Activated CD4-positive, alpha-beta T cell treated with anti-CD3 and anti-CD28 coated beads, Interleukin-2, amount 10 ng/mL, durations not matched to agents 7 days and 5 days (primary cell): ENCODE measurements at regions not wholly inside any gene's neighbourhood (a gene's known extent, or its start where the extent isn't known, plus 50 kb on each side); places are given as distances from the start of the nearest gene placed in this dataset.

Experiments used
- CTCF ChIA-PET: fragments of 350-600 bp; sonication (Branson Sonifier 250); formaldehyde crosslinking; loops from one replicate; lab custom pipeline; 2021; ENCODE audit warnings: antibody characterized with exemption; lab: Charles Lee
- POLR2A ChIA-PET: fragments of 350-600 bp; sonication (Branson Sonifier 250); formaldehyde crosslinking; loops from one replicate; lab custom pipeline; 2021; ENCODE audit warnings: antibody characterized with exemption; lab: Charles Lee
- DNase-seq: peaks from one replicate; pipeline ENCODE4 v3.0.0-alpha.2; 2020
- H3K27ac Mint-ChIP-seq: one replicate; pipeline ENCODE4 v1.8.0; 2021; ENCODE audit warnings: mild to moderate bottlenecking, moderate library complexity, mixed read lengths
- H3K27me3 Mint-ChIP-seq: one replicate; pipeline ENCODE4 v1.8.0; 2021; ENCODE audit warnings: mixed read lengths
- H3K36me3 Mint-ChIP-seq: one replicate; pipeline ENCODE4 v1.8.0; 2021; ENCODE audit warnings: low read depth, mixed read lengths
- H3K4me1 Mint-ChIP-seq: one replicate; pipeline ENCODE4 v1.8.0; 2021; ENCODE audit warnings: mixed read lengths
- H3K4me3 Mint-ChIP-seq: one replicate; pipeline ENCODE4 v1.8.0; 2021; ENCODE audit warnings: mild to moderate bottlenecking, moderate library complexity, mixed read lengths
- H3K9me3 Mint-ChIP-seq: one replicate; pipeline ENCODE4 v1.8.0; 2021; ENCODE audit warnings: mixed read lengths

DNA sequence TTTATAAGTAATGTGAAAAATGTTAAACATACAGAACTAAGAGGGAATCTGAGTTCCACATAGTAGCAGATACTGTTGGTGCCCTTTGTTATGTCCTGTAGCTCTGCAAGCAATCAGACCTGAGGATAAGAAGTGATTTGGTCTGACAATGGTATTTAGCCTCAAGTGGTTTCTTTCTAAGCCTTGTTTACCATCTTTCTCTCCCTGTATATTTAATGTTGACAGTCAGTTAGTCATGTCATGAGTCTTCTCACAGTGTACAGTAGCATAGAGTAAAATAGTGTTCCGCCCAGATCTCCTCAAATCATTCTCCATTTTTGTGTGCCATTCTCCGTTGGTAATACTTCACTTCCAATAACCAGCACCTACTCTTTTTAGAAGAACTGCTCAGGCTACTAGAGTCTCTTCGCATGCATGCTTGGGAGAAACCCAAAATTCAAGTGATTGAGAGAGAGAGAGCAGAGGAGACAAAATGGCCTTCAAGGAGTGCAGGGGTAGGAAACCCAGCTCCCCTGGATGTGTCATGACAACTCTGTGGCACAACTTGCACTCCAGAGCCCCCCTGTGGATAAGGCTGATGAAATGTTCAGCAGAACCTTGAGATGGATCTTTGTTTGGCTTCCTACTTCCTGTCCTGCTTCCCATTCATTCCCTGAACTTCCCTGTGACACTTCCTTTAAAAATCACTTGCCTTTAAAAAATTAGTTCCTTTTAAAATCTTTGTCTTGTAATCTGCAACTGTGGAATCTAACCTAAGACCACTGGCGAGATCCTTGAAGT is 129.2 kb upstream of the FST start:
- Mint-ChIP-seq H3K27ac (no peak overlapping the region), H3K4me3 (no peak overlapping the region), H3K27me3 (no peaks in the 10 kb centered on the region), H3K4me1 (no peaks in the 10 kb centered on the region), H3K9me3 (no peaks in the 10 kb centered on the region), H3K36me3 (no peaks in the 10 kb centered on the region)
- ChIA-PET POLR2A (no interaction called here), CTCF (no interaction called here)
- DNase-seq = no peak

DNA sequence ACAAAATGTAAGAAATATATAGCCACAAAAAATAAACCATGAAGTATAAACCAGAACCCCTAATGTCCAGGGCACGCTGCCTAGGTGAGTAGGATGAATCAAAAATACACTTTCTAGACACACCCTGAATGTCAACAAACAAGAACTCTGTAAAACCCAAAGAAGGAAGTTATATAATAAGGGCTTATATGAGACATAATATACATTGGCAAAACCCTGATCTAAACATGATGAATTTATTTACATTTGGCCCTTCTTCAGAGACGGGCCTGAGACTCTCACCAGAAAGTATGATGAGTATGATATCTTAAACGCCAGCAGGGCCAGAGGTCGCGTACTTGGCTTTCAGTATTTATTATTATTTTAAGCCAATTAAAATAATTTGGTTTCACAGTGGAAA is 125.1 kb upstream of the FST start:
- H3K27ac Mint-ChIP-seq = no peak overlapping the region
- H3K4me1 Mint-ChIP-seq = no peaks in the 10 kb centered on the region
- H3K9me3 Mint-ChIP-seq = no peaks in the 10 kb centered on the region
- CTCF ChIA-PET = interaction anchor here (0.9 kb wide), 1 partner anchor 71 kb away, joined by 3 read pairs; no protein-coding TSS in a partner anchor
- no peak overlapping the region for H3K4me3 Mint-ChIP-seq
- POLR2A ChIA-PET = no interaction called here
- H3K27me3 Mint-ChIP-seq = no peaks in the 10 kb centered on the region
- no peak for DNase-seq
- H3K36me3 Mint-ChIP-seq = no peaks in the 10 kb centered on the region

- no peak for DNase-seq
- CTCF ChIA-PET = interaction anchor here (0.9 kb wide), 1 partner anchor 70 kb away, joined by 3 read pairs; no protein-coding TSS in a partner anchor
- Mint-ChIP-seq H3K27ac (no peak overlapping the region), H3K9me3 (no peaks in the 10 kb centered on the region), H3K4me3 (no peak overlapping the region), H3K4me1 (no peaks in the 10 kb centered on the region), H3K27me3 (no peaks in the 10 kb centered on the region), H3K36me3 (no peaks in the 10 kb centered on the region)
- POLR2A ChIA-PET = no interaction called here
Measured at GRCh38 chr5:53355931-53356330, 124.5 kb upstream of the FST start.

- H3K4me3 Mint-ChIP-seq = no peak overlapping the region
- no peak overlapping the region for H3K27ac Mint-ChIP-seq
- DNase-seq = no peak
- ChIA-PET POLR2A (no interaction called here), CTCF (interaction anchor here (0.6 kb wide), 1 partner anchor 130 kb away, joined by 3 read pairs; no protein-coding TSS in a partner anchor)
- H3K4me1 Mint-ChIP-seq = no peaks in the 10 kb centered on the region
- no peaks in the 10 kb centered on the region for H3K9me3 Mint-ChIP-seq
- H3K27me3 Mint-ChIP-seq = no peaks in the 10 kb centered on the region
- H3K36me3 Mint-ChIP-seq = no peaks in the 10 kb centered on the region
Measured at GRCh38 chr5:53357439-53357838, 123.0 kb upstream of the FST start.

GRCh38 chr5:53358794-53359193 is 121.6 kb upstream of the FST start:
- Mint-ChIP-seq H3K27me3 (no peaks in the 10 kb centered on the region), H3K9me3 (no peaks in the 10 kb centered on the region), H3K27ac (no peak overlapping the region), H3K4me1 (no peaks in the 10 kb centered on the region), H3K4me3 (no peak overlapping the region), H3K36me3 (no peaks in the 10 kb centered on the region)
- ChIA-PET CTCF (no interaction called here), POLR2A (no interaction called here)
- no peak for DNase-seq

GRCh38 chr5:53359916-53360517 is 120.4 kb upstream of the FST start:
- CTCF ChIA-PET = no interaction called here
- POLR2A ChIA-PET = no interaction called here
- no peaks in the 10 kb centered on the region for H3K27me3 Mint-ChIP-seq
- DNase-seq = no peak
- H3K9me3 Mint-ChIP-seq = no peaks in the 10 kb centered on the region
- no peak overlapping the region for H3K27ac Mint-ChIP-seq
- no peaks in the 10 kb centered on the region for H3K4me1 Mint-ChIP-seq
- no peaks in the 10 kb centered on the region for H3K36me3 Mint-ChIP-seq
- no peak overlapping the region for H3K4me3 Mint-ChIP-seq

- POLR2A ChIA-PET = no interaction called here
- DNase-seq = no peak
- H3K4me3 Mint-ChIP-seq = no peak overlapping the region
- H3K27me3 Mint-ChIP-seq = no peaks in the 10 kb centered on the region
- no peaks in the 10 kb centered on the region for H3K4me1 Mint-ChIP-seq
- no peak overlapping the region for H3K27ac Mint-ChIP-seq
- CTCF ChIA-PET = no interaction called here
- no peaks in the 10 kb centered on the region for H3K36me3 Mint-ChIP-seq
- no peaks in the 10 kb centered on the region for H3K9me3 Mint-ChIP-seq
Measured at GRCh38 chr5:53360811-53361210, 119.6 kb upstream of the FST start.

- no peak overlapping the region for H3K27ac Mint-ChIP-seq
- POLR2A ChIA-PET = no interaction called here
- no peaks in the 10 kb centered on the region for H3K9me3 Mint-ChIP-seq
- no peaks in the 10 kb centered on the region for H3K27me3 Mint-ChIP-seq
- no peaks in the 10 kb centered on the region for H3K4me1 Mint-ChIP-seq
- DNase-seq = no peak
- CTCF ChIA-PET = no interaction called here
- H3K4me3 Mint-ChIP-seq = no peak overlapping the region
- H3K36me3 Mint-ChIP-seq = no peaks in the 10 kb centered on the region
Measured at GRCh38 chr5:53361708-53362107, 118.7 kb upstream of the FST start.

GRCh38 chr5:53362521-53362941 is 117.9 kb upstream of the FST start:
- Mint-ChIP-seq H3K36me3 (no peaks in the 10 kb centered on the region), H3K9me3 (no peaks in the 10 kb centered on the region), H3K4me1 (no peaks in the 10 kb centered on the region), H3K4me3 (no peak overlapping the region), H3K27me3 (no peaks in the 10 kb centered on the region), H3K27ac (no peak overlapping the region)
- ChIA-PET CTCF (no interaction called here), POLR2A (no interaction called here)
- DNase-seq = no peak

DNA sequence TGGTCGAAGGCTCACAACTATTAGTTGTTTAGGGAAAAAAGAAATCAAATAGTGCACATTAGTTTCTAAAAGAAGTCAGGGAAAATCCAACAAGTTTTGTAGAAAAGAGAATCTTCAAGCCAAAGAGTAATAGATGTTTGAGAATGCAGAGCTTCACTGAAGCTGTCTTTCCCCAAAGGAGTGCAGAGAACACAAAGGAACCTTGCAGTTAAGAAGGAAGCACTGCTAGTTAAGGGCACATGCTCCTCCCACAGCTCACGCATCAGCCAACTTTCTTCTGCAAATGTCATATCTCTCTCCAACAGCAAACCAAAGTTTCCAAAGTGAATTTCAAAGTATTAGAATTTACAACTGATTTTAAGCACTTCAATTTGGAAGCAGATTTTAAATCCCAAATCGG is 116.4 kb upstream of the FST start:
- no peak overlapping the region for H3K4me3 Mint-ChIP-seq
- H3K27ac Mint-ChIP-seq = no peak overlapping the region
- H3K9me3 Mint-ChIP-seq = no peaks in the 10 kb centered on the region
- H3K36me3 Mint-ChIP-seq = no peaks in the 10 kb centered on the region
- CTCF ChIA-PET = no interaction called here
- H3K4me1 Mint-ChIP-seq = no peaks in the 10 kb centered on the region
- no peaks in the 10 kb centered on the region for H3K27me3 Mint-ChIP-seq
- DNase-seq = no peak
- POLR2A ChIA-PET = no interaction called here

GRCh38 chr5:53366245-53366644 is 114.2 kb upstream of the FST start:
- Mint-ChIP-seq H3K9me3 (no peaks in the 10 kb centered on the region), H3K4me1 (no peaks in the 10 kb centered on the region), H3K27me3 (peaks cover 2% of the 10 kb centered on the region), H3K4me3 (no peak overlapping the region), H3K36me3 (no peaks in the 10 kb centered on the region), H3K27ac (no peak overlapping the region)
- no peak for DNase-seq
- CTCF ChIA-PET = interaction anchor here (0.6 kb wide), 1 partner anchor 39 kb away, joined by 3 read pairs; no protein-coding TSS in a partner anchor
- POLR2A ChIA-PET = no interaction called here

GRCh38 chr5:53367727-53368126 is 112.7 kb upstream of the FST start:
- H3K4me3 Mint-ChIP-seq = no peak overlapping the region
- H3K27ac Mint-ChIP-seq = no peak overlapping the region
- H3K27me3 Mint-ChIP-seq = peaks cover 6% of the 10 kb centered on the region
- H3K4me1 Mint-ChIP-seq = no peaks in the 10 kb centered on the region
- POLR2A ChIA-PET = no interaction called here
- no peaks in the 10 kb centered on the region for H3K9me3 Mint-ChIP-seq
- no peak for DNase-seq
- H3K36me3 Mint-ChIP-seq = no peaks in the 10 kb centered on the region
- CTCF ChIA-PET = no interaction called here

DNA sequence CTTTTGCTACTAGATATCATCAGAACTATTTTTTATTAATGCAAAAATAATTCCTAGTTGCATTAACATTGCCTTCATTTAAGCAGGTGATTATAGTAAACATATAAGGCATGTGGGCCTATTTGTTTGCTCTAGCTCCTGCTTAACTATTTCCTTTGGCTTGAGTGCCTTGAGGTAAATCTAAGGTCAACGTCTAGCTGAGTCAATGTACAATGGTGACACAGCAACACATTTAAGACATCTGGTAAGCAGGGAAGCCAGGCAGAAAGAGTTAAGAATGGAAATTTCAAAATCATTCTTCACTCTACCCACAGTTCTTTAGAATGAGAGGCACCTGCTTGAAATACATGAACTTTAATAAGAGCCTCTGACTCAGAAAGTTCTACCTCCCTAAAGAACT is 111.9 kb upstream of the FST start:
- POLR2A ChIA-PET = no interaction called here
- H3K4me3 Mint-ChIP-seq = no peak overlapping the region

More for the DNA sequence above, 111.9 kb upstream of the FST start:
- no peaks in the 10 kb centered on the region for H3K36me3 Mint-ChIP-seq
- peaks cover 9% of the 10 kb centered on the region for H3K27me3 Mint-ChIP-seq
- no peaks in the 10 kb centered on the region for H3K9me3 Mint-ChIP-seq
- H3K27ac Mint-ChIP-seq = no peak overlapping the region
- DNase-seq = no peak
- CTCF ChIA-PET = no interaction called here
- no peaks in the 10 kb centered on the region for H3K4me1 Mint-ChIP-seq
